ENCODE measurements at regions not wholly inside any gene's neighbourhood (a gene's known extent, or its start where the extent isn't known, plus 50 kb on each side); places are given as distances from the start of the nearest gene placed in this dataset.
A peak's percentile ranks its signal among the peaks of the same experiment; 100 is the strongest.
"Not testable (repeated sequence)": the region's sequence is repeated elsewhere in the genome, so short reads cannot be mapped to it uniquely, and the experiment has no call there.

DNA sequence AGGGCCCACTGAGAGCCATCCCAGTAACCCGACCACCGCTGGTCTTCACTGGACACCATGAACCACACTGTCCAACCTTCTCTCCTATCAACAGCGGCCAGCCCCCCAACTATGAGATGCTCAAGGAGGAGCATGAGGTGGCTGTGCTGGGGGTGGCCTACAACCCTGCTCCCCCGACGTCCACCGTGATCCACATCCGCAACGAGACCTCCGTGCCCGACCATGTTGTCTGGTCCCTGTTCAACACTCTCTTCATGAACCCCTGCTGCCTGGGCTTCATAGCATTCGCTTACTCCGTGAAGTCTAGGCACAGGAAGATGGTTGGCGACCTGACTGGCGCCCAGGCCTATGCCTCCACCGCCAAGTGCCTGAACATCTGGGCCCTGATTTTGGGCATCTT, 423.8 kb upstream of the EPHA5 start:
- DNase-seq: no peak

DNA sequence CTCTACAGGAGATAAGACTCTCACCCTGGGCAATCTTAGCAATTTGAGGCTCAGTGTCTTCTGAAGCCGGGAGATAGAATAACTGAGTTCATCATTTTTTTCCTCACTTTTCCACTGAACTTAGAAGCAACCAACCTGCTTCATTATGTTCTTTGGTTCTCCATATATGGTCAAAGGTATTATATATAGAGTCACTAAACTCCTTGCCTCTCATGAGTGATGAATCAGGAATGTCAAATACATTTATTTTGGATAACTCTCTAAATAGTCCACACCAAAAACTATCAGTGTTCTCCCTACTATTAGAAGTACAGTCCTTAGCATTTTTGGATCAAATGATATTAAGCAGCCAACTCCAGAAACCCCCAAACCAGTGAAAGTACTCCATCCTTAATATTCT, 421.5 kb upstream of the EPHA5 start:
- DNase-seq: no peak

GRCh38 chr4:66073961-66074360, 403.7 kb upstream of the EPHA5 start:
- no peak for DNase-seq

DNA sequence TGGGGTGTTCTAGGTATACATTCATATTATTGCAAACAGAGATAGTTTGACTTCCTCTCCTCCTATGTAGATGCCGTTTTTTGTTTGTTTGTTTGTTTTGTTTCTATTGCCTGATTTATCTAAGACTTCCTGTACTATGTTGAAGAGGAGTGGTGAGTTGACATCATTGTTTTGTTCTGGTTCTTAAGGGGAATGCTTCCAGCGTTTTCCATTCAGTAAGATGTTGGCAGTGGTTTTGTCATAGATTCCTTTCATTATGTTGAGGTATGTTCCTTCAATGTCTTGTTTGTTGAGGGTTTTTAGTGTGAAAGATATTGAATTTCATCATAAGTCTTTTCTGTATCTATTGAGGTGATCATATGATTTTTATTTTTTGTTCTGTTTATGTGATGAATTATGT, 401.6 kb upstream of the EPHA5 start:
- no peak for DNase-seq

DNA sequence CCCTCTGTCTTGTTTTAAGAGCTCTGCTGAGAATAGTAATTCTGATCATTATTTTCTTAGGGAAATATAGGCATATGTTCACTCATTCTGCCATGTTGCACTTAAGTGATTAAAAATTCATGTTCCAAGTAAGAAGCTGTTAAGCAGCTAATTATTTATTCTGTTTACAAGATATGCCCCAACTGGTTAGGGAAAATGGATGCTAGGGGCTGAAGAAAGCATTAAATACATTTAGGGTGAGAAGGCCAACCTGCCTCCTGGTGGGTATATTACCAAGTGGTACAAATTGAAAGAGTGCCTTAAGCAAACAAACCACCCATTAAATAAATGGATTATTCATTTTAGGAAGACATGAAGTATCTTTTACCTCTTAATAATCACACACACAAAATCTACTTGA, 392.6 kb upstream of the EPHA5 start:
- DNase-seq: no peak

- no peak for DNase-seq
These were observed 391.8 kb upstream of the EPHA5 start for GRCh38 chr4:66062044-66062443.

DNA sequence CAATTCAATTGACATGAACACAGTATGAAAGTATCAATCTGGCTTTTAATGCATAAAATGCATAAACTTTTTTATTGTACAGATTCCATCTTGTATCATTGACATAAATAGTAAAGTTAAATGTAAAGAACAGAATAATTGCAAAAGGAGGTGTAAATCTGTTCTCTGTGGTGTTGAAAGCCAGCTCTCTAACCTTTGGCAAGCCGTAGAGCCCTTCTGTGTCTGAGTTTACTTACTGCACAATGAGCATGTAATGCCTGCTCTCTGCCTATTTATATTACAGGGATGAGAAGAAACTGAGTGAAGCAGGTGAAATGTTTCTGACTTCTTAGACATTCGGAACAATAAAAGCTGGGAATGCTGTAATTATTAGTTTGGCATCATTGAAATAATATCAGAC, 389.3 kb upstream of the EPHA5 start:
- no peak for DNase-seq

- no peak for DNase-seq
These were observed 388.8 kb upstream of the EPHA5 start for GRCh38 chr4:66059136-66059535.

GRCh38 chr4:66055999-66056398, 385.7 kb upstream of the EPHA5 start:
- DNase-seq: no peak

DNA sequence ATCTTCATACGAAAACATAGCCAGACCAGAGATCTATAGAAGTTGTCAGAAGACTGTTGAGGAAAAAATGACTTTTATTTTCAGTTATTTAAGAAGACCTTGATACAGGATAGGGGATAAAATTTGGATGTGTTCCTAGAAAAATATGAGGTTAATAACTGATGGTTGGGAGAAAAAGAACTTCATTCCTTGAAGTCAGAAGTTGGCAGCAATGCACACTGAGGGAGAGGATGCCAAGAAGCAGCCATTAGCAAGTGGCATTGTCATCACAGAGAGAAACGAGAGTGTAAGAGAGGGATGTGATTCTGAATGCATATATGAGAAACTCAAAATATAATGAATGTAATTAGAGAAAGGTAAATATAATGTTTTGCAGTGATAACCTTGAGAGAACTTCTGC, 382.1 kb upstream of the EPHA5 start:
- DNase-seq: no peak

DNA sequence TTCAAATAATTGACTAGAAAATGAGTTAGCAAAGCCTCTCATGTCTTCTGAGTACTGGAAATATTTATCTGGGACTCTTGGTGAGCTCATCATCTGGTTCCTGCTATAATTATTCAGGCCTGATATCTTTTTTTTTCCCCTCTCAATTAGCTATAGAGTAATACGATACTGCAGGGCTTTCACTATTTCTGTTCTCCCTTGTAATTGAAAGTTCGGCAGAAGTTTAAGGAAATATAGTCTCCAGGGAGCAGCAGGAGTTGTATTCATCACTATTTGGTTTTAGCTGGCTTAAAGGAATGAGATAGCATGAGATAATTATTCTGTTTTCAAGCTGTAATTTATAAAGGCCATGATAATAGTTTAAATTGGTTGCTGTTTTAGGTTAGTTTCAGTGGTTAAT, 378.6 kb upstream of the EPHA5 start:
- DNase-seq: no peak

- DNase-seq: no peak
These were observed 375.6 kb upstream of the EPHA5 start for GRCh38 chr4:66045913-66046312.

GRCh38 chr4:66035701-66036100, 365.4 kb upstream of the EPHA5 start:
- DNase-seq: no peak

GRCh38 chr4:66034671-66035070, 364.4 kb upstream of the EPHA5 start:
- no peak for DNase-seq

- no peak for DNase-seq
These were observed 364.0 kb upstream of the EPHA5 start for GRCh38 chr4:66034262-66034661.

- no peak for DNase-seq
These were observed 362.3 kb upstream of the EPHA5 start for GRCh38 chr4:66032571-66032970.

GRCh38 chr4:66028668-66029067, 358.4 kb upstream of the EPHA5 start:
- DNase-seq: no peak

GRCh38 chr4:66023061-66023460, 352.8 kb upstream of the EPHA5 start:
- no peak for DNase-seq

GRCh38 chr4:66017671-66018070, 347.4 kb upstream of the EPHA5 start:
- no peak for DNase-seq

- DNase-seq: no peak
These were observed 346.0 kb upstream of the EPHA5 start for GRCh38 chr4:66016240-66016639.

DNA sequence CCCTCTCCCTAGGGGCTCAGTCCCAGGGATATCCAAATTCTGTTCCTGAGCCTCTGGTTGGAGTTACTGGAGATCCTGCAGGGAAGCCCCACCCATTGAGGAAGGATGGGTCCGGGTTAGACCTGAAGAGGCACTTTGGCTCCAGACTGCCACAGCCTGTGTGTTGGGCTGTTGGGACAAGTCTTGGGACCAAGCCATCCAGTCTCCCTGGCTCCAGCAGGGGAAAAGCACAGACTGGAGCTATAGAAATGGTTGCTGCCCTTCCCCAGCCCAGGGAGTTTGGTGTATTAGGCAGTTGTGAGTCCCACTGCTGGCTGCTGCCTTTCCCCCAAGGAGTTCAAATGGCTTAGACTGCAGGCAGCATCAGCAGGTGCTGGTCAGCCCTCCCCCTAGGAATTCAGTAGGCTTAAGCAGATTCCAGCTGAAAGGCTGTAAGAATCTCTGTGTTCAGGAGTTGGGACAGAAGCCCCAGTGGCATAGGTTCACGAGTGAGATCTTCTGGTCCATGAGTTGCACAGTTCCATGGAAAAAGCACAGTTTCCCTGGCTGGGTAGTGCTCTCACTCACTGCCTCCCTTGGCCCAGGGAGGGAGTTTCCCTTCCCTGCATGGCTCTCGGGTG, 344.0 kb upstream of the EPHA5 start:
- no peak for DNase-seq

GRCh38 chr4:66000510-66001117, 330.3 kb upstream of the EPHA5 start:
- DNase-seq: no peak

GRCh38 chr4:65999518-65999871, 329.2 kb upstream of the EPHA5 start:
- no peak for DNase-seq

DNA sequence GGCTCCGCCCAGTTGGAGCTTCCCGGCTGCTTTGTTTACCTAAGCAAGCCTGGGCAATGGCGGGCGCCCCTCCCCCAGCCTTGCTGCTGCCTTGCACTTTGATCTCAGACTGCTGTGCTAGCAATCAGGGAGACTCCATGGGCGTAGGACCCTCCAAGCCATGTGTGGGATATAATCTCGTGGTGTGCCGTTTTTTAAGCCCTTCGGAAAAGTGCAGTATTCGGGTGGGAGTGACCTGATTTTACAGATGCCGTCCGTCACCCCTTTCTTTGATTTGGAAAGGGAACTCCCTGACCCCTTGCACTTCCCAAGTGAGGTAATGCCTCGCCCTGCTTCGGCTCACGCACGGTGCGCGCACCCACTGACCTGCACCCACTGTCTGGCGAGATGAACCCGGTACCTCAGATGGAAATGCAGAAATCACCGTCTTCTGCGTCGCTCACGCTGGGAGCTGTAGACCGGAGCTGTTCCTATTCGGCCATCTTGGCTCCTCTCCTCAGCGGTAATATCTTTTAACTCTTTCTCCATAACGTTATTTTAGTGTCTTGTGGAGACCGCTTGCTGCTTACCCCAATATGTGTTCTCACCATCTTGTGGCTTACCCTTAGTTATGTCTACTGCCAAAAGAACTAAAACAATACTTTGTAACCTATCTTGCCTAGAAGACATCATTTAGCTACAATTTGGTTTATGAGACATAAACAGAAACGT, 328.7 kb upstream of the EPHA5 start:
- DNase-seq: not testable (repeated sequence)

GRCh38 chr4:65983061-65983460, 312.8 kb upstream of the EPHA5 start:
- DNase-seq: peak; percentile 59
